ENCODE measurements at regions not wholly inside any gene's neighbourhood (a gene's known extent, or its start where the extent isn't known, plus 50 kb on each side); places are given as distances from the start of the nearest gene placed in this dataset.

DNA sequence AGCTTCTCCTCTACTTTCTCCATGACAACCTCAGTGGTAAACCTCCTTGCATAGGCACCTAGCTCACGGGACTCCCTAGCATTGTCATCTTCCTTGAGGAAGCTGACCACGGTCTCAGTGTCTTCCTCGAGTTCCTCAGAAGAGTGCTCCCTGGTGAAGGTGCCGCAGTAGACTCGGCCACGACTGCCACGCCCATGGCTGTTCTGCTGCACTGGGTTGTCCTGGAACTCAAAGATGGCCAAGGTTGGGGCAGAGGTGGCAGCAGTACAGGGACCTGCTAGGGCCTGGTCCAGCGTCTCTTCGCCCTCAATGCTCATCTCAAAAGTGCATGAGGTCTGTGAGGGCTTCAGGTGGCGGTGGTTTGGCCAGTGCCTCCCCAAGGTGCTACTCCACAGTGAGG, 147.9 kb upstream of the ARHGEF9 start:
- DNase-seq (no peak), ATAC-seq (no peak)
- H3K4me3 ChIP-seq (ENCODE audit: low read length) = no peak overlapping the region
- H3K27ac ChIP-seq (ENCODE audit: low read length) = no peak overlapping the region
- H3K4me1 Mint-ChIP-seq = no peaks in the 10 kb centered on the region
- H3K9me3 Mint-ChIP-seq = peaks cover 2 to 8% of the 10 kb centered on the region in 2 donors
- H3K36me3 Mint-ChIP-seq = no peaks in the 10 kb centered on the region
- H3K9me3 ChIP-seq (ENCODE audit: control insufficient read depth, insufficient read depth, low read length) = no peaks in the 10 kb centered on the region
- WGBS (ENCODE audit: insufficient coverage) = 88% methylated on average over 10 of the region's 10 CpGs
- H3K4me1 ChIP-seq (ENCODE audit: control insufficient read depth, insufficient read depth, low read length) = no peaks in the 10 kb centered on the region
- no peak overlapping the region for H3K27ac Mint-ChIP-seq
- no peaks in the 10 kb centered on the region for H3K36me3 ChIP-seq (ENCODE audit: control insufficient read depth, insufficient read depth, low read length)
- H3K27me3 ChIP-seq (ENCODE audit: control insufficient read depth, insufficient read depth, low read length) = no peaks in the 10 kb centered on the region
- no peaks in the 10 kb centered on the region for H3K27me3 Mint-ChIP-seq (ENCODE audit: low read depth in 2 of 2)
- intact Hi-C loops (cut with micrococcal nuclease) = no loop called here
- TF ChIP-seq, protein P1, sequence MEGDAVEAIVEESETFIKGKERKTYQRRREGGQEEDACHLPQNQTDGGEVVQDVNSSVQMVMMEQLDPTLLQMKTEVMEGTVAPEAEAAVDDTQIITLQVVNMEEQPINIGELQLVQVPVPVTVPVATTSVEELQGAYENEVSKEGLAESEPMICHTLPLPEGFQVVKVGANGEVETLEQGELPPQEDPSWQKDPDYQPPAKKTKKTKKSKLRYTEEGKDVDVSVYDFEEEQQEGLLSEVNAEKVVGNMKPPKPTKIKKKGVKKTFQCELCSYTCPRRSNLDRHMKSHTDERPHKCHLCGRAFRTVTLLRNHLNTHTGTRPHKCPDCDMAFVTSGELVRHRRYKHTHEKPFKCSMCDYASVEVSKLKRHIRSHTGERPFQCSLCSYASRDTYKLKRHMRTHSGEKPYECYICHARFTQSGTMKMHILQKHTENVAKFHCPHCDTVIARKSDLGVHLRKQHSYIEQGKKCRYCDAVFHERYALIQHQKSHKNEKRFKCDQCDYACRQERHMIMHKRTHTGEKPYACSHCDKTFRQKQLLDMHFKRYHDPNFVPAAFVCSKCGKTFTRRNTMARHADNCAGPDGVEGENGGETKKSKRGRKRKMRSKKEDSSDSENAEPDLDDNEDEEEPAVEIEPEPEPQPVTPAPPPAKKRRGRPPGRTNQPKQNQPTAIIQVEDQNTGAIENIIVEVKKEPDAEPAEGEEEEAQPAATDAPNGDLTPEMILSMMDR (IDR thresholded peaks at IDR 0.05) = no peak
- no peak overlapping the region for H3K4me3 Mint-ChIP-seq

DNA sequence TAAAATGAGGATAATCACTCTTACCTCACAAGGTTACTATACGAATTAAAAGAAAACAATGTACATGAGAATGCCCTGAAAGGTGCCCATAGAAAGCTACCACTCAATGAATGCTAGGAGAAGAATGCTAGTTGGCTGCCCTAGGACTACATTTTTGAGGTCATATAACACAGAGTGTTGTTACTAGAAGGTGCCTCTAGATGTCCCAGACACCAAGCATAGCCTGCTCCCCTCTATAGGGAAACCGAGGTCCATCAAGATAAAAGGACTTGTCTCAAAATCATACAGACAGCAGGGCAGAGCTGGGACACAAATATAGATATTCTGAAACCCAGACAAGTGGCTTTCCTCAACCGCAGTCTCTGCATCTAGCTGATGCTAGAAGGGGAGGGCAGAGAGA, 147.0 kb upstream of the ARHGEF9 start:
- no peaks in the 10 kb centered on the region for H3K27me3 Mint-ChIP-seq (ENCODE audit: low read depth in 2 of 2)
- intact Hi-C loops (cut with micrococcal nuclease) = no loop called here
- no peaks in the 10 kb centered on the region for H3K4me1 Mint-ChIP-seq
- H3K27ac Mint-ChIP-seq = no peak overlapping the region
- Histone ChIP-seq H3K27ac (ENCODE audit: low read length) (no peak overlapping the region), H3K4me3 (ENCODE audit: low read length) (no peak overlapping the region), H3K36me3 (ENCODE audit: control insufficient read depth, insufficient read depth, low read length) (no peaks in the 10 kb centered on the region), H3K27me3 (ENCODE audit: control insufficient read depth, insufficient read depth, low read length) (no peaks in the 10 kb centered on the region), H3K9me3 (ENCODE audit: control insufficient read depth, insufficient read depth, low read length) (no peaks in the 10 kb centered on the region), H3K4me1 (ENCODE audit: control insufficient read depth, insufficient read depth, low read length) (no peaks in the 10 kb centered on the region)
- TF ChIP-seq, protein P1 (IDR thresholded peaks at IDR 0.05) = no peak
- ATAC-seq = no peak
- no peaks in the 10 kb centered on the region for H3K36me3 Mint-ChIP-seq
- H3K4me3 Mint-ChIP-seq = no peak overlapping the region
- no peak for DNase-seq
- peaks cover 2 to 6% of the 10 kb centered on the region in 2 donors for H3K9me3 Mint-ChIP-seq
- WGBS (ENCODE audit: insufficient coverage) = 100% methylated on average over 1 of the region's 3 CpGs

DNA sequence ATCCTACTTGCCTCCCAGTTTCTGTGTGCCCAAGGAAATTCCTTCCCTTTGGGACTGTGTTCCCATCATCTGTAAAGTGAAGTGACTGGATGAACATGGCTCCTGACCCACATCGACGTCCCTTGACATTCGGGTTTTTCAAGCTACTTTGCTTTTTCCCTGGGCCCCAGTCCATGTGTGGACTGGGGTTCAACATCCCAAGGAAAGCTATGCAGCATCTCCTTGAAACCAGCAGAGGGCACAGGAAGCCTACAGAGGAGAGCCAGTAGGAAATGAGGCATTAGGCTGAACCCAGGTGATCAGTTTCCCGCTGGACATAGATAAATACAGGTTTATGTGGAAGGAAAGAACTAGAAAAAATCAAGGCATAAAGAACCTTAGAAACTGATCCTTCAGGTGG, 145.1 kb upstream of the ARHGEF9 start:
- Mint-ChIP-seq H3K4me3 (no peak overlapping the region), H3K27me3 (ENCODE audit: low read depth in 2 of 2) (no peaks in the 10 kb centered on the region), H3K27ac (no peak overlapping the region), H3K4me1 (no peaks in the 10 kb centered on the region), H3K9me3 (peaks cover 2 to 3% of the 10 kb centered on the region in 2 donors), H3K36me3 (no peaks in the 10 kb centered on the region)
- 77% methylated on average over 4 of the region's 4 CpGs for WGBS (ENCODE audit: insufficient coverage)
- ATAC-seq (no peak), DNase-seq (no peak)
- Histone ChIP-seq H3K9me3 (ENCODE audit: control insufficient read depth, insufficient read depth, low read length) (no peaks in the 10 kb centered on the region), H3K27ac (ENCODE audit: low read length) (no peak overlapping the region), H3K4me3 (ENCODE audit: low read length) (no peak overlapping the region), H3K36me3 (ENCODE audit: control insufficient read depth, insufficient read depth, low read length) (no peaks in the 10 kb centered on the region), H3K4me1 (ENCODE audit: control insufficient read depth, insufficient read depth, low read length) (no peaks in the 10 kb centered on the region), H3K27me3 (ENCODE audit: control insufficient read depth, insufficient read depth, low read length) (no peaks in the 10 kb centered on the region)
- intact Hi-C loops (cut with micrococcal nuclease) = no loop called here
- TF ChIP-seq, protein P1 (IDR thresholded peaks at IDR 0.05) = no peak

DNA sequence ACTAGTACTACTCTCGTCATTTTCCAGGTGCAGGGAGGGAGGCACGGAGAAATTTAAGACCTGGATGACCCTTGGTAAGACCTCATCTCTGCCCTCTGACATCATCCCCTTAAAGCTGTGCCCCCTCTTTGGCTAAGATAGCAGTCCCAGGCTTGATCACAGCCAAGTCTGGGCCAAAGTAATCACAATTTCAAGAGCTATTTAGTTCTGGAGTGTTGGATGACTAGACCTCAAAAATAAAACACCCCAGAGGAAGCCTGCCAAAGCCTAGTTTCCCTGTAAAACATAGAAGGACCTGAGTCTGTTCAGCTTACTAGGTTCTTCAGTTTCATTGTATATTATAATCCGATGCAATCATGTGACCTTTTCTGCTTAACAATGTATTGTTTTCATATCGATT, 144.6 kb upstream of the ARHGEF9 start:
- Mint-ChIP-seq H3K9me3 (peaks cover 0 to 3% of the 10 kb centered on the region in 2 donors), H3K4me1 (no peaks in the 10 kb centered on the region), H3K27me3 (ENCODE audit: low read depth in 2 of 2) (no peaks in the 10 kb centered on the region), H3K27ac (no peak overlapping the region), H3K36me3 (no peaks in the 10 kb centered on the region), H3K4me3 (no peak overlapping the region)
- Histone ChIP-seq H3K27me3 (ENCODE audit: control insufficient read depth, insufficient read depth, low read length) (no peaks in the 10 kb centered on the region), H3K9me3 (ENCODE audit: control insufficient read depth, insufficient read depth, low read length) (no peaks in the 10 kb centered on the region), H3K36me3 (ENCODE audit: control insufficient read depth, insufficient read depth, low read length) (no peaks in the 10 kb centered on the region), H3K4me3 (ENCODE audit: low read length) (no peak overlapping the region), H3K4me1 (ENCODE audit: control insufficient read depth, insufficient read depth, low read length) (no peaks in the 10 kb centered on the region), H3K27ac (ENCODE audit: low read length) (no peak overlapping the region)
- ATAC-seq = no peak
- TF ChIP-seq, protein P1 (IDR thresholded peaks at IDR 0.05) = no peak
- WGBS (ENCODE audit: insufficient coverage) = 90% methylated on average over 4 of the region's 4 CpGs
- intact Hi-C loops (cut with micrococcal nuclease) = no loop called here
- DNase-seq = no peak
